Hepatocyte (in vitro differentiated cells): ENCODE measurements at regions not wholly inside any gene's neighbourhood (a gene's known extent, or its start where the extent isn't known, plus 50 kb on each side); places are given as distances from the start of the nearest gene placed in this dataset.

ENCODE experiments used
- EZH2 ChIP-seq: fragments of 200-600 bp; sonication (generic); IDR thresholded peaks from 2 replicates; pipeline ENCODE4 v1.6.1; 2016; ENCODE audit warnings: antibody characterized with exemption, mild to moderate bottlenecking, borderline replicate concordance
- EZH2phosphoT487 ChIP-seq: fragments of 200-600 bp; sonication (generic); IDR thresholded peaks from one replicate; pipeline ENCODE4 v1.6.1; 2018; ENCODE audit warnings: antibody characterized with exemption, mild to moderate bottlenecking, low read depth, moderate library complexity; ENCODE audit not compliant: unreplicated experiment, severe bottlenecking
- TF ChIP-seq, protein P1 (sequence below): fragments of 200-600 bp; sonication (generic); IDR thresholded peaks from 2 replicates; pipeline ENCODE4 v1.5.1; 2016; ENCODE audit warnings: antibody characterized with exemption, mild to moderate bottlenecking; ENCODE audit not compliant: poor library complexity

DNA sequence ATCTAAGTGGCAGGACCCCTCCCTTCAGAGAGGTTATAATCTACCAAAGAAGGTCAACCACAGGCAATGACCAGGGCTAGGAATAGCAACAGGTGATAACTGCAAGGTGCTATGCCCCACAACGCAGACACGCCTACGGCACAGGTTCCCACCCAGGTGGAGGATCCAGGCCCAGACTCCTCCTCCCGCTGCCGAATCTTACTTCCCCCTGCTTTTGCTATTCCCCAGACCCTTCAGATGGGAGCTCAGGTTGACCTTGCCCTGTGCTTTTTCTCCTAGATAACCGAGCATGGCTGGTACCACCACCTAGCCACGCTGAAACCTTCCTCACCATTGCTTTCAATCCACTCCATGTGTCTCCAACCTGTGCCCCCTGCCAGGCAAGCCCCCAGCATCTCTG is 142.2 kb upstream of the IGF1R start:
- TF ChIP-seq EZH2 (no peak), EZH2phosphoT487 (no peak)
- TF ChIP-seq, protein P1, sequence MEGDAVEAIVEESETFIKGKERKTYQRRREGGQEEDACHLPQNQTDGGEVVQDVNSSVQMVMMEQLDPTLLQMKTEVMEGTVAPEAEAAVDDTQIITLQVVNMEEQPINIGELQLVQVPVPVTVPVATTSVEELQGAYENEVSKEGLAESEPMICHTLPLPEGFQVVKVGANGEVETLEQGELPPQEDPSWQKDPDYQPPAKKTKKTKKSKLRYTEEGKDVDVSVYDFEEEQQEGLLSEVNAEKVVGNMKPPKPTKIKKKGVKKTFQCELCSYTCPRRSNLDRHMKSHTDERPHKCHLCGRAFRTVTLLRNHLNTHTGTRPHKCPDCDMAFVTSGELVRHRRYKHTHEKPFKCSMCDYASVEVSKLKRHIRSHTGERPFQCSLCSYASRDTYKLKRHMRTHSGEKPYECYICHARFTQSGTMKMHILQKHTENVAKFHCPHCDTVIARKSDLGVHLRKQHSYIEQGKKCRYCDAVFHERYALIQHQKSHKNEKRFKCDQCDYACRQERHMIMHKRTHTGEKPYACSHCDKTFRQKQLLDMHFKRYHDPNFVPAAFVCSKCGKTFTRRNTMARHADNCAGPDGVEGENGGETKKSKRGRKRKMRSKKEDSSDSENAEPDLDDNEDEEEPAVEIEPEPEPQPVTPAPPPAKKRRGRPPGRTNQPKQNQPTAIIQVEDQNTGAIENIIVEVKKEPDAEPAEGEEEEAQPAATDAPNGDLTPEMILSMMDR: no peak
